ENCODE measurements at regions not wholly inside any gene's neighbourhood (a gene's known extent, or its start where the extent isn't known, plus 50 kb on each side); places are given as distances from the start of the nearest gene placed in this dataset.

GRCh38 chr22:27195094-27195493 is 537.7 kb downstream of the MIAT start:
- DNase-seq = no peak
- Histone ChIP-seq H3K27ac (no peak overlapping the region), H3K4me1 (replicated peaks in 1 of 2) (no peaks in the 10 kb centered on the region), H3K27me3 (peaks cover 15% of the 10 kb centered on the region), H3K4me3 (no peak overlapping the region), H3K36me3 (replicated peaks in 1 of 2) (no peaks in the 10 kb centered on the region), H3K9me3 (replicated peaks in 1 of 3) (no peaks in the 10 kb centered on the region)
- WGBS, 4 donors = 71 to 84% (median 77%) methylated on average over 20 of the region's 20 CpGs
- TF ChIP-seq CTCF (IDR thresholded peaks at IDR 0.05) = no peak
- no peak for TF ChIP-seq POLR2A (IDR thresholded peaks at IDR 0.05)
- intact Hi-C loops (cut with DNase I) = no loop called here

- TF ChIP-seq CTCF (IDR thresholded peaks at IDR 0.05) = no peak
- TF ChIP-seq POLR2A (IDR thresholded peaks at IDR 0.05) = no peak
- no peak overlapping the region for H3K27ac ChIP-seq
- peaks cover 15% of the 10 kb centered on the region for H3K27me3 ChIP-seq
- 80 to 87% (median 83%) methylated on average over 5 of the region's 5 CpGs for WGBS, 4 donors
- no peak for DNase-seq
- H3K4me3 ChIP-seq = no peak overlapping the region
- intact Hi-C loops (cut with DNase I) = no loop called here
- no peaks in the 10 kb centered on the region for H3K9me3 ChIP-seq (replicated peaks in 1 of 3)
- H3K36me3 ChIP-seq (replicated peaks in 1 of 2) = no peaks in the 10 kb centered on the region
- H3K4me1 ChIP-seq (replicated peaks in 1 of 2) = no peaks in the 10 kb centered on the region
Observed at GRCh38 chr22:27195494-27195893, 538.1 kb downstream of the MIAT start.

- no peak for TF ChIP-seq CTCF (IDR thresholded peaks at IDR 0.05)
- Histone ChIP-seq H3K4me1 (replicated peaks in 1 of 2) (no peaks in the 10 kb centered on the region), H3K36me3 (replicated peaks in 1 of 2) (no peaks in the 10 kb centered on the region), H3K9me3 (replicated peaks in 1 of 3) (no peaks in the 10 kb centered on the region), H3K27ac (no peak overlapping the region), H3K27me3 (peaks cover 13% of the 10 kb centered on the region), H3K4me3 (no peak overlapping the region)
- 60 to 68% (median 64%) methylated on average over 4 of the region's 4 CpGs for WGBS, 4 donors
- no peak for DNase-seq
- intact Hi-C loops (cut with DNase I) = no loop called here
Observed at GRCh38 chr22:27196606-27197005, 539.2 kb downstream of the MIAT start.

GRCh38 chr22:27197052-27197451 is 539.7 kb downstream of the MIAT start:
- intact Hi-C loops (cut with DNase I) = no loop called here
- no peaks in the 10 kb centered on the region for H3K9me3 ChIP-seq (replicated peaks in 1 of 3)
- TF ChIP-seq POLR2A (IDR thresholded peaks at IDR 0.05) (no peak), CTCF (IDR thresholded peaks at IDR 0.05) (no peak)
- DNase-seq = no peak
- H3K4me3 ChIP-seq = no peak overlapping the region
- peaks cover 13% of the 10 kb centered on the region for H3K27me3 ChIP-seq
- WGBS, 4 donors = 85 to 91% (median 88%) methylated on average over 4 of the region's 4 CpGs
- no peaks in the 10 kb centered on the region for H3K4me1 ChIP-seq (replicated peaks in 1 of 2)
- no peaks in the 10 kb centered on the region for H3K36me3 ChIP-seq (replicated peaks in 1 of 2)
- no peak overlapping the region for H3K27ac ChIP-seq

Measured in adrenal gland (tissue), 9 donors.